CD4-positive, CD25-positive, alpha-beta regulatory T cell (primary cell): ENCODE measurements at regions not wholly inside any gene's neighbourhood (a gene's known extent, or its start where the extent isn't known, plus 50 kb on each side); places are given as distances from the start of the nearest gene placed in this dataset.

Experiments
- ATAC-seq, 2 donors: fragments of 150-1000 bp; cut with Tn5 transposase; one replicate each; pipeline ENCODE4 v1.10.0; 2021; ENCODE audit warnings: low read depth in 2 of 2, moderate number of reproducible peaks in 2 of 2, moderate library complexity in 1 of 2
- DNase-seq, 3 donors: peaks; one replicate each; pipeline versions ENCODE4 v3.0.0 to v3.0.0-alpha.2; 2012 to 2022; ENCODE audit warnings: mixed read lengths in 1 of 3
- H3K27ac ChIP-seq: one replicate; pipeline ENCODE4 v1.7.0; 2013; ENCODE audit warnings: mild to moderate bottlenecking, low read length; ENCODE audit not compliant: insufficient read depth, poor library complexity, severe bottlenecking
- H3K27me3 ChIP-seq: one replicate; pipeline ENCODE4 v1.7.0; 2013; ENCODE audit warnings: low read length; ENCODE audit not compliant: control insufficient read depth, insufficient read depth
- H3K36me3 ChIP-seq: one replicate; pipeline ENCODE4 v1.7.0; 2013; ENCODE audit warnings: mild to moderate bottlenecking, low read length, moderate library complexity; ENCODE audit not compliant: control insufficient read depth, insufficient read depth
- H3K4me1 ChIP-seq: 2 replicates; pipeline ENCODE4 v1.7.0; 2013; ENCODE audit warnings: mild to moderate bottlenecking, low read length; ENCODE audit not compliant: insufficient read depth, control insufficient read depth, poor library complexity, severe bottlenecking
- H3K4me3 ChIP-seq: one replicate; pipeline ENCODE4 v1.7.0; 2013; ENCODE audit warnings: low read depth, mild to moderate bottlenecking, low read length, moderate library complexity
- H3K9me3 ChIP-seq, 2 experiments: 1 replicate in 1 of 2; 2 replicates in 1 of 2; pipeline ENCODE4 v1.7.0; 2013; ENCODE audit warnings: low read length in 2 of 2, mild to moderate bottlenecking in 1 of 2, moderate library complexity in 1 of 2; ENCODE audit not compliant: control insufficient read depth in 2 of 2
- H3K27ac Mint-ChIP-seq, 3 donors: one replicate each; pipeline ENCODE4 v1.8.0; 2020 to 2022; ENCODE audit warnings: mild to moderate bottlenecking in 3 of 3, mixed read lengths in 3 of 3, moderate library complexity in 2 of 3
- H3K27me3 Mint-ChIP-seq: one replicate; pipeline ENCODE4 v1.8.0; 2022; ENCODE audit warnings: mild to moderate bottlenecking, mixed read lengths
- H3K36me3 Mint-ChIP-seq: one replicate; pipeline ENCODE4 v1.8.0; 2020; ENCODE audit warnings: mixed read lengths
- H3K4me1 Mint-ChIP-seq, 4 donors: one replicate each; pipeline ENCODE4 v1.8.0; 2020 to 2022; ENCODE audit warnings: mixed read lengths in 4 of 4, mild to moderate bottlenecking in 1 of 4
- H3K4me3 Mint-ChIP-seq, 4 donors: one replicate each; pipeline ENCODE4 v1.8.0; 2020 to 2022; ENCODE audit warnings: mild to moderate bottlenecking in 4 of 4, mixed read lengths in 4 of 4, moderate library complexity in 3 of 4
- H3K9me3 Mint-ChIP-seq, 7 donors: one replicate each; pipeline ENCODE4 v1.8.0; 2020 to 2022; ENCODE audit warnings: mixed read lengths in 7 of 7, mild to moderate bottlenecking in 3 of 7, moderate library complexity in 2 of 7

- Histone ChIP-seq H3K36me3 (no peaks in the 10 kb centered on the region), H3K27ac (no peak overlapping the region), H3K9me3 (no peaks in the 10 kb centered on the region), H3K4me1 (no peaks in the 10 kb centered on the region), H3K4me3 (no peak overlapping the region), H3K27me3 (no peaks in the 10 kb centered on the region)
- Mint-ChIP-seq H3K27ac (no peak overlapping the region), H3K4me3 (no peak overlapping the region), H3K9me3 (peaks cover 0 to 2% (median 0%) of the 10 kb centered on the region in 7 donors), H3K27me3 (peaks cover 4% of the 10 kb centered on the region), H3K36me3 (no peaks in the 10 kb centered on the region), H3K4me1 (no peaks in the 10 kb centered on the region)
- ATAC-seq = no peak
- no peak for DNase-seq
These were observed 130.3 kb downstream of the NSG2 start for GRCh38 chr5:174175716-174176268.

- no peaks in the 10 kb centered on the region for H3K36me3 Mint-ChIP-seq
- peaks cover 0 to 2% (median 0%) of the 10 kb centered on the region in 7 donors for H3K9me3 Mint-ChIP-seq
- no peak for ATAC-seq
- no peak for DNase-seq
- Histone ChIP-seq H3K4me3 (no peak overlapping the region), H3K4me1 (no peaks in the 10 kb centered on the region), H3K27ac (no peak overlapping the region), H3K36me3 (no peaks in the 10 kb centered on the region), H3K9me3 (no peaks in the 10 kb centered on the region), H3K27me3 (no peaks in the 10 kb centered on the region)
- H3K4me3 Mint-ChIP-seq = no peak overlapping the region
- peaks cover 4% of the 10 kb centered on the region for H3K27me3 Mint-ChIP-seq
- H3K4me1 Mint-ChIP-seq = no peaks in the 10 kb centered on the region
- no peak overlapping the region for H3K27ac Mint-ChIP-seq
These were observed 131.0 kb downstream of the NSG2 start for GRCh38 chr5:174176511-174176910.

GRCh38 chr5:174177531-174177930, 132.0 kb downstream of the NSG2 start:
- Histone ChIP-seq H3K36me3 (no peaks in the 10 kb centered on the region), H3K9me3 (no peaks in the 10 kb centered on the region), H3K4me1 (no peaks in the 10 kb centered on the region), H3K27me3 (no peaks in the 10 kb centered on the region), H3K27ac (no peak overlapping the region), H3K4me3 (no peak overlapping the region)
- Mint-ChIP-seq H3K36me3 (no peaks in the 10 kb centered on the region), H3K27me3 (peaks cover 4% of the 10 kb centered on the region), H3K27ac (no peak overlapping the region), H3K4me1 (no peaks in the 10 kb centered on the region), H3K4me3 (no peak overlapping the region), H3K9me3 (peaks cover 0 to 2% (median 0%) of the 10 kb centered on the region in 7 donors)
- DNase-seq (no peak), ATAC-seq (no peak)

- H3K36me3 Mint-ChIP-seq = no peaks in the 10 kb centered on the region
- ATAC-seq (no peak), DNase-seq (no peak)
- no peaks in the 10 kb centered on the region for H3K4me1 ChIP-seq
- no peaks in the 10 kb centered on the region for H3K36me3 ChIP-seq
- H3K27ac ChIP-seq = no peak overlapping the region
- H3K27ac Mint-ChIP-seq = no peak overlapping the region
- H3K4me1 Mint-ChIP-seq = no peaks in the 10 kb centered on the region
- H3K27me3 ChIP-seq = no peaks in the 10 kb centered on the region
- peaks cover 4% of the 10 kb centered on the region for H3K27me3 Mint-ChIP-seq
- peaks cover 0 to 2% (median 0%) of the 10 kb centered on the region in 7 donors for H3K9me3 Mint-ChIP-seq
- no peaks in the 10 kb centered on the region for H3K9me3 ChIP-seq
- no peak overlapping the region for H3K4me3 ChIP-seq
- no peak overlapping the region for H3K4me3 Mint-ChIP-seq
These were observed 132.6 kb downstream of the NSG2 start for GRCh38 chr5:174177976-174178605.

- no peaks in the 10 kb centered on the region for H3K36me3 Mint-ChIP-seq
- no peak overlapping the region for H3K27ac Mint-ChIP-seq
- H3K4me1 ChIP-seq = no peaks in the 10 kb centered on the region
- no peak overlapping the region for H3K27ac ChIP-seq
- H3K9me3 ChIP-seq = no peaks in the 10 kb centered on the region
- no peaks in the 10 kb centered on the region for H3K27me3 ChIP-seq
- peaks cover 6% of the 10 kb centered on the region for H3K27me3 Mint-ChIP-seq
- no peak overlapping the region for H3K4me3 Mint-ChIP-seq
- H3K4me3 ChIP-seq = no peak overlapping the region
- ATAC-seq = no peak
- no peak for DNase-seq
- H3K9me3 Mint-ChIP-seq = peaks cover 0 to 3% (median 0%) of the 10 kb centered on the region in 7 donors
- no peaks in the 10 kb centered on the region for H3K36me3 ChIP-seq
- no peaks in the 10 kb centered on the region for H3K4me1 Mint-ChIP-seq
These were observed 135.1 kb downstream of the NSG2 start for GRCh38 chr5:174180639-174181038.

- Mint-ChIP-seq H3K27ac (no peak overlapping the region), H3K27me3 (peaks cover 4% of the 10 kb centered on the region), H3K4me1 (no peaks in the 10 kb centered on the region), H3K4me3 (no peak overlapping the region), H3K9me3 (peaks cover 0 to 2% (median 0%) of the 10 kb centered on the region in 7 donors), H3K36me3 (no peaks in the 10 kb centered on the region)
- Histone ChIP-seq H3K4me1 (no peaks in the 10 kb centered on the region), H3K27ac (no peak overlapping the region), H3K27me3 (no peaks in the 10 kb centered on the region), H3K4me3 (no peak overlapping the region), H3K9me3 (no peaks in the 10 kb centered on the region), H3K36me3 (no peaks in the 10 kb centered on the region)
- no peak for DNase-seq
- ATAC-seq = no peak
These were observed 136.6 kb downstream of the NSG2 start for GRCh38 chr5:174182111-174182510.

- ATAC-seq (no peak), DNase-seq (no peak)
- no peak overlapping the region for H3K27ac ChIP-seq
- no peaks in the 10 kb centered on the region for H3K27me3 ChIP-seq
- H3K9me3 Mint-ChIP-seq = peaks cover 0 to 2% (median 0%) of the 10 kb centered on the region in 7 donors
- no peak overlapping the region for H3K4me3 Mint-ChIP-seq
- H3K4me1 Mint-ChIP-seq = no peaks in the 10 kb centered on the region
- no peaks in the 10 kb centered on the region for H3K36me3 Mint-ChIP-seq
- no peaks in the 10 kb centered on the region for H3K4me1 ChIP-seq
- no peaks in the 10 kb centered on the region for H3K9me3 ChIP-seq
- H3K36me3 ChIP-seq = no peaks in the 10 kb centered on the region
- no peak overlapping the region for H3K4me3 ChIP-seq
- no peak overlapping the region for H3K27ac Mint-ChIP-seq
- H3K27me3 Mint-ChIP-seq = peaks cover 4% of the 10 kb centered on the region
These were observed 138.2 kb downstream of the NSG2 start for GRCh38 chr5:174183701-174184100.

GRCh38 chr5:174185506-174185905, 140.0 kb downstream of the NSG2 start:
- no peaks in the 10 kb centered on the region for H3K36me3 ChIP-seq
- H3K9me3 ChIP-seq = no peaks in the 10 kb centered on the region
- no peaks in the 10 kb centered on the region for H3K27me3 ChIP-seq
- no peak overlapping the region for H3K4me3 ChIP-seq
- Mint-ChIP-seq H3K4me3 (no peak overlapping the region), H3K4me1 (no peaks in the 10 kb centered on the region), H3K27ac (no peak overlapping the region), H3K27me3 (peaks cover 4% of the 10 kb centered on the region), H3K36me3 (no peaks in the 10 kb centered on the region), H3K9me3 (peaks cover 0 to 2% (median 0%) of the 10 kb centered on the region in 7 donors)
- no peak for DNase-seq
- H3K4me1 ChIP-seq = no peaks in the 10 kb centered on the region
- H3K27ac ChIP-seq = no peak overlapping the region
- no peak for ATAC-seq
